Kidney (tissue), 13 donors: ENCODE measurements at regions not wholly inside any gene's neighbourhood (a gene's known extent, or its start where the extent isn't known, plus 50 kb on each side); places are given as distances from the start of the nearest gene placed in this dataset.
"Not testable (repeated sequence)": the region's sequence is repeated elsewhere in the genome, so short reads cannot be mapped to it uniquely, and the experiment has no call there.

Source experiments
- DNase-seq, 5 donors: peaks; one replicate each; pipeline ENCODE4 v3.0.0-alpha.2; 2013 to 2020
- FAIRE-seq: peaks from 2 replicates; lab custom pipeline; 2012; peaks lifted over from hg19 to GRCh38; lab: Jason Lieb, UNC
- H3K27ac ChIP-seq, 2 donors: one replicate each; pipeline ENCODE4 v1.7.0; 2013; ENCODE audit warnings: low read depth in 2 of 2, low read length in 2 of 2, inconsistent platforms in 1 of 2
- H3K27me3 ChIP-seq: one replicate; pipeline ENCODE4 v1.7.1; 2013; ENCODE audit warnings: low read length, inconsistent platforms; ENCODE audit not compliant: control insufficient read depth, insufficient read depth
- H3K36me3 ChIP-seq, 3 donors: one replicate each; pipeline versions ENCODE4 v1.7.0 to v1.7.1; 2013; ENCODE audit warnings: low read length in 3 of 3, control low read depth in 1 of 3, inconsistent platforms in 1 of 3; ENCODE audit not compliant: insufficient read depth in 3 of 3, control insufficient read depth in 2 of 3
- H3K4me1 ChIP-seq, 3 donors: one replicate each; pipeline versions ENCODE4 v1.7.0 to v1.7.1; 2013; ENCODE audit warnings: low read length in 3 of 3, inconsistent platforms in 1 of 3, low read depth in 1 of 3; ENCODE audit not compliant: control insufficient read depth in 2 of 3, insufficient read depth in 2 of 3
- H3K4me3 ChIP-seq, 3 donors: one replicate each; pipeline versions ENCODE4 v1.7.0 to v1.8.1; 2013; ENCODE audit warnings: low read length in 3 of 3, control low read depth in 1 of 3, inconsistent platforms in 1 of 3
- H3K9ac ChIP-seq, 3 donors: one replicate each; pipeline versions ENCODE4 v1.7.0 to v1.7.1; 2013; ENCODE audit warnings: low read length in 3 of 3, control low read depth in 1 of 3, inconsistent platforms in 1 of 3
- H3K9me3 ChIP-seq, 3 donors: one replicate each; pipeline versions ENCODE4 v1.7.0 to v1.7.1; 2013; ENCODE audit warnings: low read length in 3 of 3, control low read depth in 1 of 3, inconsistent platforms in 1 of 3; ENCODE audit not compliant: control insufficient read depth in 2 of 3, insufficient read depth in 1 of 3
- intact Hi-C: fragments of 100-400 bp; cut with DNase I; formaldehyde crosslinking; loops from one replicate; pipeline ENCODE4 v1.11.1; 2022
- TF ChIP-seq, protein P1 (sequence below): IDR thresholded peaks from 3 replicates; pipeline ENCODE4 v1.5.1; 2012; ENCODE audit warnings: mild to moderate bottlenecking, moderate library complexity, borderline replicate concordance; ENCODE audit not compliant: insufficient read depth; ENCODE audit errors: extremely low read depth
- donor health status: control.
- donor health status: control.
- donor health status: control.
- donor health status: control.
- donor health status: control.
- donor health status: DM: yes; HTN: yes; CAD: no.
- donor health status: Normal renal cell carcinoma (clear cell type).

DNA sequence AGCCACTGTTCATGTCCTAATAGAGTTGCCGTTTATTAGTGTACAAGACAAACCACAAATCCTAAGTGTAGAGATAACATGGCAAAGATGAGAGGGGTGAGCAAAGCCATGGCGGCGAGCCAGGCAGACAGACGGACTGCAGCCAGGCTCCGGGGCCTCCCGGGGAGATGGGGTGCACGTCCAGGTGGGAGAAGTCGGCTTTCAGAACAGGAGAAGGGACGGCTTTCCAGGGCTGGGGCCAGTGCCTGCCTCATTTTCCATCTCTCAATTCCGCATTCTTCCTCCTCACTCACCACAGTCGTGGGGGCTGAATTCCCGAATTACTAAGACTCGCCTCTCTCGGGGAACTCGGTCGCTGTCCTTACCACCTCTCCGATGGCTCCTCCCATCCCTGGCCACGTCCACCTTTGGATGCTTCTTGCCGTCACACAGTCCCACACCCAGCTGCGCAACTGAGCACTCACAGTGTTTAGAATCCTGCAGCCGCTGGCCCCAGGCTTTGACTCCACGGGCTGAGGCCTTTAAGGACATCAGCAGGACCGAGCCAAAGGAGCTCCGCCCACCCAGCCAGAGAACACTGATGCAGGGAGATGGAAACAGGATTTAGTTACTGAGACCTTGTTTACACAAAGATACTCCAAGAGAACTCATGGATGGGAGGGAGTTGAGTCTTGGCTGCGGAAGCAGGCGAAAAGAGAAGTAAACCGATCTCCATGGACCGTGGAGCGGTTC, 59.7 kb downstream of the RNF112 start:
- TF ChIP-seq, protein P1, sequence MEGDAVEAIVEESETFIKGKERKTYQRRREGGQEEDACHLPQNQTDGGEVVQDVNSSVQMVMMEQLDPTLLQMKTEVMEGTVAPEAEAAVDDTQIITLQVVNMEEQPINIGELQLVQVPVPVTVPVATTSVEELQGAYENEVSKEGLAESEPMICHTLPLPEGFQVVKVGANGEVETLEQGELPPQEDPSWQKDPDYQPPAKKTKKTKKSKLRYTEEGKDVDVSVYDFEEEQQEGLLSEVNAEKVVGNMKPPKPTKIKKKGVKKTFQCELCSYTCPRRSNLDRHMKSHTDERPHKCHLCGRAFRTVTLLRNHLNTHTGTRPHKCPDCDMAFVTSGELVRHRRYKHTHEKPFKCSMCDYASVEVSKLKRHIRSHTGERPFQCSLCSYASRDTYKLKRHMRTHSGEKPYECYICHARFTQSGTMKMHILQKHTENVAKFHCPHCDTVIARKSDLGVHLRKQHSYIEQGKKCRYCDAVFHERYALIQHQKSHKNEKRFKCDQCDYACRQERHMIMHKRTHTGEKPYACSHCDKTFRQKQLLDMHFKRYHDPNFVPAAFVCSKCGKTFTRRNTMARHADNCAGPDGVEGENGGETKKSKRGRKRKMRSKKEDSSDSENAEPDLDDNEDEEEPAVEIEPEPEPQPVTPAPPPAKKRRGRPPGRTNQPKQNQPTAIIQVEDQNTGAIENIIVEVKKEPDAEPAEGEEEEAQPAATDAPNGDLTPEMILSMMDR: no peak
- Histone ChIP-seq H3K9me3 (no peaks in the 10 kb centered on the region), H3K36me3 (no peaks in the 10 kb centered on the region), H3K4me1 (no peaks in the 10 kb centered on the region), H3K4me3 (peak overlapping the region; percentile 3 to 28 (median 24)), H3K9ac (no peak overlapping the region), H3K27me3 (no peaks in the 10 kb centered on the region), H3K27ac (no peak overlapping the region)
- intact Hi-C loops: no loop called here
- FAIRE-seq (no peak), DNase-seq (peak; percentile 84 to 92 (median 86))

DNA sequence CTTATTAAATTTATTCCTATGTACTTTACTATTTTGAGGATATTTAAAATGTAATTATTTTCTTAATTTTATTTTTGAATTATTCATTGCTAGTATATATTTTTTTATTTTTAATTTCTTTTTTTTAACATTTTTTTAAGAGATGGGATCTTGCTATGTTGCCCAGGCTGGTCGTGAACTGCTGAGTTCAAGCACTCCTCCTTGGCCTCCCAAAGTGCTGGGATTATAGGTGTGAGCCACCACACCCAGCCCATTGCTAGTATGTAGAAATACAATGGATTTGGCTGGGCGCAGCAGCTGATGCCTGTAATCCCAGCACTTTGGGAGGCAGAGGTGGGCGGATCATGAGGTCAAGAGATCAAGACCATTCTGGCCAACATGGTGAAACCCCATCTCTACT, 59.2 kb upstream of the SLC47A1 start:
- intact Hi-C loops, H3K27ac ChIP-seq, H3K4me3 ChIP-seq, H3K9me3 ChIP-seq, H3K9ac ChIP-seq, H3K4me1 ChIP-seq, FAIRE-seq, H3K27me3 ChIP-seq, H3K36me3 ChIP-seq, DNase-seq: not testable (repeated sequence)

DNA sequence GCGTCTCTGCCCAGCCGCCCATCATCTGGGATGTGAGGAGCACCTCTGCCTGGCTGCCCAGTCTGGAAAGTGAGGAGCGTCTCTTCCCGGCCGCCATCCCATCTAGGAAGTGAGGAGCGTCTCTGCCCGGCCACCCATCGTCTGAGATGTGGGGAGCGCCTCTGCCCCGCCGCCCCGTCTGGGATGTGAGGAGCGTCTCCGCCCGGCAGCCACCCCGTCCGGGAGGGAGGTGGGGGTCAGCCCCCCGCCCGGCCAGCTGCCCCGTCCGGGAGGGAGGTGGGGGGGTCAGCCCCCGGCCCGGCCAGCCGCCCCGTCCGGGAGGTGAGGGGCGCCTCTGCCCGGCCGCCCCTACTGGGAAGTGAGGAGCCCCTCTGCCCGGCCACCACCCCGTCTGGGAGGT, 57.9 kb upstream of the SLC47A1 start:
- peak in 1 of 5 donors; percentile 22 for DNase-seq
- H3K4me3 ChIP-seq, FAIRE-seq, H3K4me1 ChIP-seq, H3K27ac ChIP-seq, intact Hi-C loops, H3K9me3 ChIP-seq, H3K9ac ChIP-seq, H3K36me3 ChIP-seq, H3K27me3 ChIP-seq: not testable (repeated sequence)

DNA sequence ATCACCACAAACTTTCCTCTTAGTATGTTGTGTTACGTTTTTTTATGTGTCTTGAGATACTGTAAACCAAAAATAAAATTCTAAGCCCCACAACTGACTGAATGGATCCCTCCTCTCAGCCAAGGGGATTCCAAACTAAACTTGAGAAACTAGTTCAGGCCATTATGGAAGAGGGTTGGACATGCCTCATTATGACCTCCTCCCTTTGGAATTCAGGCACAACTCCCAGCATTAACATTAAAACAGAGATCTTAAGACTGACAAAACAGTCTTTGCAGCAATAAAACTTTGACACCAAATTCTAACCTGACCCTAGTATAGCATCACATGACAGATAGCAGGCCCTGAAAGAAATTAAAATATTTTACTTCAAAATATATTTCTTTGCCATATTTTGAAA, 51.1 kb upstream of the SLC47A1 start:
- peak in 2 of 5 donors; percentile 61 to 81 for DNase-seq
- no peak for FAIRE-seq
- H3K27ac ChIP-seq: no peak overlapping the region

More for the DNA sequence above, 51.1 kb upstream of the SLC47A1 start:
- no peak overlapping the region for H3K9ac ChIP-seq
- H3K27me3 ChIP-seq: no peaks in the 10 kb centered on the region
- intact Hi-C loops: no loop called here
- H3K36me3 ChIP-seq: no peaks in the 10 kb centered on the region
- H3K4me3 ChIP-seq: no peak overlapping the region
- H3K4me1 ChIP-seq: peaks cover 0 to 2% (median 0%) of the 10 kb centered on the region in 3 donors
- no peaks in the 10 kb centered on the region for H3K9me3 ChIP-seq
- TF ChIP-seq, protein P1: no peak
